ENCODE measurements at regions not wholly inside any gene's neighbourhood (a gene's known extent, or its start where the extent isn't known, plus 50 kb on each side); places are given as distances from the start of the nearest gene placed in this dataset.

DNA sequence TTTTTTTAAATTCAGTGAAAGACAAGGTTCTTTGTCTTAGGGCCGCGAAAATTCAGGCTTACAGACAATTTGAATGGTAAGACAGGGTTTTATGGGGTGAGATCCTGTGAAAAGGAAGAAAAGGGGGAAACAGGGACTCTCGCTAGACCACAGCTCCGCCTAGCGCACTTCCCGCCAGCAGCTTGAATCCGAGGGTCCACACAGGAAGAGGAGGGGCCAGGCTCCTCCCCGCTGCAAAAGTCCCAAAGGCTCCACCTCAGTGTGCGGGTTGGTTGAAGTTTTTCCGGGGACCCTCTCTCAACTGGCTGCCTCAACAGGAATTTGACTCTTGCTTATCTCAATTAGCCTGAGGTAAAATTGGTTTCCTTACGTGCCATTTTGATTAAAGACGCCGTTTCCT, 950.9 kb upstream of the CNTN5 start:
- TF ChIP-seq, protein P1, sequence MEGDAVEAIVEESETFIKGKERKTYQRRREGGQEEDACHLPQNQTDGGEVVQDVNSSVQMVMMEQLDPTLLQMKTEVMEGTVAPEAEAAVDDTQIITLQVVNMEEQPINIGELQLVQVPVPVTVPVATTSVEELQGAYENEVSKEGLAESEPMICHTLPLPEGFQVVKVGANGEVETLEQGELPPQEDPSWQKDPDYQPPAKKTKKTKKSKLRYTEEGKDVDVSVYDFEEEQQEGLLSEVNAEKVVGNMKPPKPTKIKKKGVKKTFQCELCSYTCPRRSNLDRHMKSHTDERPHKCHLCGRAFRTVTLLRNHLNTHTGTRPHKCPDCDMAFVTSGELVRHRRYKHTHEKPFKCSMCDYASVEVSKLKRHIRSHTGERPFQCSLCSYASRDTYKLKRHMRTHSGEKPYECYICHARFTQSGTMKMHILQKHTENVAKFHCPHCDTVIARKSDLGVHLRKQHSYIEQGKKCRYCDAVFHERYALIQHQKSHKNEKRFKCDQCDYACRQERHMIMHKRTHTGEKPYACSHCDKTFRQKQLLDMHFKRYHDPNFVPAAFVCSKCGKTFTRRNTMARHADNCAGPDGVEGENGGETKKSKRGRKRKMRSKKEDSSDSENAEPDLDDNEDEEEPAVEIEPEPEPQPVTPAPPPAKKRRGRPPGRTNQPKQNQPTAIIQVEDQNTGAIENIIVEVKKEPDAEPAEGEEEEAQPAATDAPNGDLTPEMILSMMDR (IDR thresholded peaks at IDR 0.05): no peak
- TF ChIP-seq EZH2 (IDR thresholded peaks at IDR 0.05): no peak
